ENCODE measurements at regions not wholly inside any gene's neighbourhood (a gene's known extent, or its start where the extent isn't known, plus 50 kb on each side); places are given as distances from the start of the nearest gene placed in this dataset.

- H3K9me3 ChIP-seq = no peaks in the 10 kb centered on the region
- no peaks in the 10 kb centered on the region for H3K36me3 ChIP-seq
- H3K27me3 ChIP-seq = no peaks in the 10 kb centered on the region
- TF ChIP-seq POLR2AphosphoS5 (IDR thresholded peaks at IDR 0.05) (no peak), CTCF (IDR thresholded peaks at IDR 0.05) (peak in 1 of 3 donors; percentile 19)
- no peaks in the 10 kb centered on the region for H3K4me1 ChIP-seq
- no peak overlapping the region for H3K27ac ChIP-seq
- intact Hi-C loops (cut with DNase I; ENCODE audit: low total_unique reads) = no loop called here
- no peak overlapping the region for H3K4me3 ChIP-seq
- DNase-seq (ENCODE audit: low spot score in 2 of 2) = no peak
These were observed 106.9 kb downstream of the RIPK4 start for GRCh38 chr21:41659791-41660560.

- TF ChIP-seq POLR2A (IDR thresholded peaks at IDR 0.05) (no peak), CTCF (IDR thresholded peaks at IDR 0.05) (no peak), POLR2AphosphoS5 (IDR thresholded peaks at IDR 0.05) (no peak)
- Histone ChIP-seq H3K27me3 (no peaks in the 10 kb centered on the region), H3K27ac (no peak overlapping the region), H3K36me3 (no peaks in the 10 kb centered on the region), H3K4me3 (no peak overlapping the region), H3K4me1 (no peaks in the 10 kb centered on the region), H3K9me3 (no peaks in the 10 kb centered on the region)
- intact Hi-C loops (cut with DNase I; ENCODE audit: low total_unique reads) = loop anchor here (1.0 kb wide), 1 partner anchor 25 kb away; no protein-coding TSS in a partner anchor
- DNase-seq (ENCODE audit: low spot score in 2 of 2) = no peak
These were observed 109.8 kb downstream of the RIPK4 start for GRCh38 chr21:41656946-41657525.

GRCh38 chr21:41655259-41655658 lies 111.6 kb downstream of the RIPK4 start:
- intact Hi-C loops (cut with DNase I; ENCODE audit: low total_unique reads) = no loop called here
- H3K4me1 ChIP-seq = no peaks in the 10 kb centered on the region
- no peak overlapping the region for H3K4me3 ChIP-seq
- H3K27me3 ChIP-seq = no peaks in the 10 kb centered on the region
- no peak overlapping the region for H3K27ac ChIP-seq
- no peaks in the 10 kb centered on the region for H3K9me3 ChIP-seq
- TF ChIP-seq POLR2AphosphoS5 (IDR thresholded peaks at IDR 0.05) = no peak
- no peak for TF ChIP-seq POLR2A (IDR thresholded peaks at IDR 0.05)
- no peak for TF ChIP-seq CTCF (IDR thresholded peaks at IDR 0.05)
- no peaks in the 10 kb centered on the region for H3K36me3 ChIP-seq
- no peak for DNase-seq (ENCODE audit: low spot score in 2 of 2)

- intact Hi-C loops (cut with DNase I; ENCODE audit: low total_unique reads) = no loop called here
- no peak overlapping the region for H3K4me3 ChIP-seq
- H3K9me3 ChIP-seq = no peaks in the 10 kb centered on the region
- no peaks in the 10 kb centered on the region for H3K27me3 ChIP-seq
- H3K4me1 ChIP-seq = no peaks in the 10 kb centered on the region
- H3K36me3 ChIP-seq = no peaks in the 10 kb centered on the region
- DNase-seq (ENCODE audit: low spot score in 2 of 2) = peak in 1 of 2 donors; percentile 70
- H3K27ac ChIP-seq = peak overlapping the region; percentile 18 to 21
- TF ChIP-seq POLR2A (IDR thresholded peaks at IDR 0.05) = no peak
- TF ChIP-seq CTCF (IDR thresholded peaks at IDR 0.05) = no peak
- TF ChIP-seq POLR2AphosphoS5 (IDR thresholded peaks at IDR 0.05) = peak in 1 of 3 donors; percentile 66
These were observed 112.8 kb downstream of the RIPK4 start for GRCh38 chr21:41653954-41654491.
